ENCODE measurements at regions not wholly inside any gene's neighbourhood (a gene's known extent, or its start where the extent isn't known, plus 50 kb on each side); places are given as distances from the start of the nearest gene placed in this dataset.

GRCh38 chrX:28225513-28225912, 244.3 kb upstream of the DCAF8L1 start:
- H3K27ac ChIP-seq: no peak overlapping the region
- no peaks in the 10 kb centered on the region for H4K20me1 ChIP-seq
- no peaks in the 10 kb centered on the region for H3K9me3 ChIP-seq (replicated peaks in 1 of 11)
- no peak overlapping the region for H3K4me2 ChIP-seq
- TF ChIP-seq Cebpa-rat (IDR thresholded peaks at IDR 0.05): no peak
- H3K4me3 ChIP-seq: no peak overlapping the region
- no peaks in the 10 kb centered on the region for H3K4me1 ChIP-seq
- H3K27me3 ChIP-seq: no peaks in the 10 kb centered on the region; a peak in 1 of 22 replicates
- H3K36me3 ChIP-seq: no peaks in the 10 kb centered on the region
- no peak overlapping the region for H3K9ac ChIP-seq

GRCh38 chrX:28223991-28224390, 242.7 kb upstream of the DCAF8L1 start:
- no peaks in the 10 kb centered on the region for H3K9me3 ChIP-seq (replicated peaks in 1 of 11)

DNA sequence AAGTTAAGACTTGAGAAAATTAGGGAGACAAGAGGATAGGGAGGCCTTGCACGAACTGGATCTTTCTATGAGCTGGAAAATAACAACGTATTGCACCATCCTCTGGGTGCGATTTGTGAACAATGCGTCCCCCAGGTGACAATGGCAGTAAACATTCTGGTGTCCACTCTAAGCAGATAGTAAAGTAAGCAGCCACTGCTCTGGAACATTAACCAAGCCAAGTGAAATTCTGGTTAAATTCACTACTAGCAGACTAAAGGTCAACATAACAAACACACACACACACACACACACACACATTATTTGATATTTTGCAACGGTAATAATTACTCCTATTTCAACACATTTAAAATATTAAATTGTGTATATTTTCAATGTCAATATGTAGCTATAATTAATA, 242.2 kb upstream of the DCAF8L1 start:
- no peak for TF ChIP-seq Cebpa-rat (IDR thresholded peaks at IDR 0.05)
- Histone ChIP-seq H3K4me1 (no peaks in the 10 kb centered on the region), H3K9ac (no peak overlapping the region)

More at GRCh38 chrX:28223991-28224390, 242.7 kb upstream of the DCAF8L1 start:
- no peak for TF ChIP-seq Cebpa-rat (IDR thresholded peaks at IDR 0.05)
- no peak overlapping the region for H3K9ac ChIP-seq
- H4K20me1 ChIP-seq: no peaks in the 10 kb centered on the region
- peaks cover 0 to 6% (median 0%) of the 10 kb centered on the region in 11 experiments; a peak in 1 of 22 replicates for H3K27me3 ChIP-seq
- H3K27ac ChIP-seq: no peak overlapping the region
- no peaks in the 10 kb centered on the region for H3K4me1 ChIP-seq
- no peak overlapping the region for H3K4me3 ChIP-seq
- H3K4me2 ChIP-seq: no peak overlapping the region
- H3K36me3 ChIP-seq: no peaks in the 10 kb centered on the region

DNA sequence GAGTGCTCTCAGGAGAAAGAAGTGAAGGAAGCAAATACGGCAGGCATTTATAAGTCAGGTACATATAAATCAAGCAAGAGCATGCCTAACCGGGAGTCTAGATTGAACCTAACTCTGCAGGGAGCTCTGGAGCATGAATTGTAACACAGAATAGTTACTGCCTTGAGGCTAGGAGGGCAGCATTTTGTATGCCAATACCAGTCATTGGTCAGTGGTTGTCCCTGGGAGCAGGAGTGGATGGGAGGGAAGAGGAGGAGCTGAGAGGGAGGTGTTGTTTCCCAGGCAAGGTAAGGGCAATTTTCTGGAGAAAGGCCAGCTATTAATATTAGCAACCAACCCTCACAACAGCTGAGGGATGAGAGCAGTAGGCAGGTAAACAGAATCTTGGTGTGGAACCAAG, 224.7 kb upstream of the DCAF8L1 start:
- H3K36me3 ChIP-seq: no peaks in the 10 kb centered on the region
- H3K4me1 ChIP-seq: no peaks in the 10 kb centered on the region
- H3K27ac ChIP-seq: no peak overlapping the region
- H3K27me3 ChIP-seq: peaks cover 5 to 48% (median 32%) of the 10 kb centered on the region in 11 experiments; a peak in 18 of 22 replicates
- TF ChIP-seq Cebpa-rat (IDR thresholded peaks at IDR 0.05): no peak
- no peaks in the 10 kb centered on the region for H4K20me1 ChIP-seq
- H3K4me3 ChIP-seq: no peak overlapping the region
- H3K9me3 ChIP-seq (replicated peaks in 1 of 11): no peaks in the 10 kb centered on the region
- H3K4me2 ChIP-seq: no peak overlapping the region
- H3K9ac ChIP-seq: no peak overlapping the region

More for the DNA sequence above, 242.2 kb upstream of the DCAF8L1 start:
- Histone ChIP-seq H3K4me2 (no peak overlapping the region), H3K36me3 (no peaks in the 10 kb centered on the region), H4K20me1 (no peaks in the 10 kb centered on the region), H3K4me3 (no peak overlapping the region), H3K27ac (no peak overlapping the region), H3K9me3 (replicated peaks in 1 of 11) (no peaks in the 10 kb centered on the region), H3K27me3 (peaks cover 0 to 11% (median 3%) of the 10 kb centered on the region in 11 experiments; a peak in 8 of 22 replicates)

- Histone ChIP-seq H3K4me1 (no peaks in the 10 kb centered on the region), H3K9ac (no peak overlapping the region), H3K4me3 (no peak overlapping the region), H3K9me3 (replicated peaks in 1 of 11) (no peaks in the 10 kb centered on the region), H3K27me3 (peaks cover 5 to 55% (median 38%) of the 10 kb centered on the region in 11 experiments; a peak in 19 of 22 replicates), H3K36me3 (no peaks in the 10 kb centered on the region), H3K4me2 (no peak overlapping the region), H3K27ac (no peak overlapping the region), H4K20me1 (no peaks in the 10 kb centered on the region)
- TF ChIP-seq Cebpa-rat (IDR thresholded peaks at IDR 0.05): no peak
Observed at GRCh38 chrX:28205126-28205525, 223.9 kb upstream of the DCAF8L1 start.

- Histone ChIP-seq H3K4me2 (no peak overlapping the region), H4K20me1 (no peaks in the 10 kb centered on the region), H3K9me3 (replicated peaks in 1 of 11) (peaks cover 0 to 20% (median 10%) of the 10 kb centered on the region in 11 experiments; a peak in 10 of 22 replicates), H3K27me3 (peaks cover 0 to 51% (median 30%) of the 10 kb centered on the region in 11 experiments; a peak in 19 of 22 replicates), H3K27ac (no peak overlapping the region), H3K4me3 (no peak overlapping the region), H3K36me3 (no peaks in the 10 kb centered on the region), H3K9ac (no peak overlapping the region), H3K4me1 (no peaks in the 10 kb centered on the region)
- no peak for TF ChIP-seq Cebpa-rat (IDR thresholded peaks at IDR 0.05)
Observed at GRCh38 chrX:28189011-28189410, 207.8 kb upstream of the DCAF8L1 start.

GRCh38 chrX:28188526-28188925, 207.3 kb upstream of the DCAF8L1 start:
- TF ChIP-seq Cebpa-rat (IDR thresholded peaks at IDR 0.05): no peak
- Histone ChIP-seq H4K20me1 (no peaks in the 10 kb centered on the region), H3K27me3 (peaks cover 0 to 49% (median 28%) of the 10 kb centered on the region in 11 experiments; a peak in 19 of 22 replicates), H3K36me3 (no peaks in the 10 kb centered on the region), H3K9me3 (replicated peaks in 1 of 11) (peaks cover 0 to 20% (median 10%) of the 10 kb centered on the region in 11 experiments; a peak in 10 of 22 replicates), H3K27ac (no peak overlapping the region), H3K4me2 (no peak overlapping the region), H3K9ac (no peak overlapping the region), H3K4me3 (no peak overlapping the region), H3K4me1 (no peaks in the 10 kb centered on the region)

DNA sequence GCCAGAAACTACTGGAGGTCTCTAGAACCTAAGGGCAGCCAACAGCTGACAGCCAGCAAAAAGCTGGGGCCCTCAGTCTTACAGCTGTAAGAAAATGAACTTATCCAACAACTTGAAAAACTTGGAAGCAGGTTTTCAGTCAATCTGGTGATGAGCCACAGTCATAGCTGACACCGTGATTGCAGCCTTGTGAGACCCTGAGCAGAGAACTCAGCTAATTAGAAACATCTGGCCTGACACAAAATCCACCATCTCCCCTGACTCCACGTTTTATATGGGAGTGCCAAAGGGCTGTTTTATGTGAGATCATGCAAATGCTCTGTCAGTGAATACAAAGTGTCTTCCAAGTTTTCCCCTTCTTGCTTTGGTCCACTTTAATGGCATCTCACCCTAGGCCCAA, 198.8 kb upstream of the DCAF8L1 start:
- TF ChIP-seq Cebpa-rat (IDR thresholded peaks at IDR 0.05): no peak
- no peaks in the 10 kb centered on the region for H3K4me1 ChIP-seq
- H3K9ac ChIP-seq: no peak overlapping the region
- H3K4me2 ChIP-seq: no peak overlapping the region
- H4K20me1 ChIP-seq: no peaks in the 10 kb centered on the region
- peaks cover 0 to 34% (median 23%) of the 10 kb centered on the region in 11 experiments; a peak in 17 of 22 replicates for H3K27me3 ChIP-seq
- H3K4me3 ChIP-seq: no peak overlapping the region
- H3K36me3 ChIP-seq: no peaks in the 10 kb centered on the region
- no peak overlapping the region for H3K27ac ChIP-seq
- peaks cover 0 to 5% (median 0%) of the 10 kb centered on the region in 11 experiments; a peak in 2 of 22 replicates for H3K9me3 ChIP-seq (replicated peaks in 1 of 11)

DNA sequence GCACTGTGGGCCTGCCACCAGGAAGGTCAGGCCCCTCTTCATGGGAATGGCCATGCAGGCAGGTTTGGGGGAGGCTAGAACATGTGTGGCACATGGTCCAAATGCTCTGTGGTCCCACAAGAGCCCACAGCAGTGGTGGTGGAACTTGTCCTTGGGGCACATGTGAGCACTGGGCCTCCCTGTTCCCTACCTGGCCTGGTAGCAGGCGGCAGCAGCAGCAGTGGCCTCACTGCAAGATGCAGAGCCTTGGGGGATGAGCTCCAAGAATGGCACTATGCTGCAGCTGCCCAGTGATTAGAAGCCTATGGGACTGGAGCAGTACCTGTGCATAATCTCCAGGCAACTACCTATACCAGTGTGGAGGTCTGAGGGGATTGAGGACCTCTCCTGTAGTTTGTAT, 197.0 kb upstream of the DCAF8L1 start:
- TF ChIP-seq Cebpa-rat (IDR thresholded peaks at IDR 0.05): no peak

DNA sequence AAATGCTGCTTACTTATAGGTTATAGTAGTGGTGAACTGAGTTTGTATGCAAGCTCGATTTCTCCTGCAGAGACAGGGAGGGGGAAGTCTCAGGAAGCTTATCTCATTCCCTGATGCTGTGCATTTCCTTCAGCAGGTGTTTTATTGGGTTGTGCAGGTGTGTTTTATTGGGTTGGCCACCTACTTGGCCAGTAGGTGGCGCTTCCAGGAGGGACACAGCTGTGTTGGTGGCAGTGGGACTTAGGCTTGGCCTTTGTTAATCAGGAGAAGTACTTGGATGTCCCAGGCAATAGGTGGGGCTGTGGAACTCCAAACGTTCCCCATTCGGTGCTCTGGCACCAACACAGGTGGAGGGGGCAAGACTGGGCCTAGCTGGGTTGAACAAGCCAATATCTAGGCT, 196.0 kb upstream of the DCAF8L1 start:
- no peaks in the 10 kb centered on the region for H3K36me3 ChIP-seq
- H3K27me3 ChIP-seq: peaks cover 0 to 28% (median 14%) of the 10 kb centered on the region in 11 experiments; a peak in 16 of 22 replicates
- no peak for TF ChIP-seq Cebpa-rat (IDR thresholded peaks at IDR 0.05)
- H3K9ac ChIP-seq: no peak overlapping the region
- H3K9me3 ChIP-seq (replicated peaks in 1 of 11): peaks cover 0 to 5% (median 0%) of the 10 kb centered on the region in 11 experiments; a peak in 2 of 22 replicates
- no peak overlapping the region for H3K4me3 ChIP-seq
- no peaks in the 10 kb centered on the region for H3K4me1 ChIP-seq
- H4K20me1 ChIP-seq: no peaks in the 10 kb centered on the region
- H3K27ac ChIP-seq: no peak overlapping the region
- H3K4me2 ChIP-seq: no peak overlapping the region

More for the DNA sequence above, 197.0 kb upstream of the DCAF8L1 start:
- H3K9ac ChIP-seq: no peak overlapping the region
- H4K20me1 ChIP-seq: no peaks in the 10 kb centered on the region
- no peak overlapping the region for H3K4me3 ChIP-seq
- H3K27ac ChIP-seq: no peak overlapping the region
- no peak overlapping the region for H3K4me2 ChIP-seq
- H3K27me3 ChIP-seq: peaks cover 0 to 34% (median 19%) of the 10 kb centered on the region in 11 experiments; a peak in 15 of 22 replicates
- H3K36me3 ChIP-seq: no peaks in the 10 kb centered on the region
- no peaks in the 10 kb centered on the region for H3K4me1 ChIP-seq
- H3K9me3 ChIP-seq (replicated peaks in 1 of 11): peaks cover 0 to 5% (median 0%) of the 10 kb centered on the region in 11 experiments; a peak in 2 of 22 replicates

Measured in BLaER1 treated with 17β-estradiol and CSF1 and Interleukin-3, amounts not matched to agents 10 nM and 100 nM (cell line).